HG03342 (cell line): ENCODE measurements at regions not wholly inside any gene's neighbourhood (a gene's known extent, or its start where the extent isn't known, plus 50 kb on each side); places are given as distances from the start of the nearest gene placed in this dataset.

Experiments used
- ATAC-seq: cut with Tn5 transposase; IDR thresholded peaks from one replicate; pipeline ENCODE4 v1.9.1; 2021; ENCODE audit warnings: mild to moderate bottlenecking, moderate library complexity; ENCODE audit not compliant: unreplicated experiment

DNA sequence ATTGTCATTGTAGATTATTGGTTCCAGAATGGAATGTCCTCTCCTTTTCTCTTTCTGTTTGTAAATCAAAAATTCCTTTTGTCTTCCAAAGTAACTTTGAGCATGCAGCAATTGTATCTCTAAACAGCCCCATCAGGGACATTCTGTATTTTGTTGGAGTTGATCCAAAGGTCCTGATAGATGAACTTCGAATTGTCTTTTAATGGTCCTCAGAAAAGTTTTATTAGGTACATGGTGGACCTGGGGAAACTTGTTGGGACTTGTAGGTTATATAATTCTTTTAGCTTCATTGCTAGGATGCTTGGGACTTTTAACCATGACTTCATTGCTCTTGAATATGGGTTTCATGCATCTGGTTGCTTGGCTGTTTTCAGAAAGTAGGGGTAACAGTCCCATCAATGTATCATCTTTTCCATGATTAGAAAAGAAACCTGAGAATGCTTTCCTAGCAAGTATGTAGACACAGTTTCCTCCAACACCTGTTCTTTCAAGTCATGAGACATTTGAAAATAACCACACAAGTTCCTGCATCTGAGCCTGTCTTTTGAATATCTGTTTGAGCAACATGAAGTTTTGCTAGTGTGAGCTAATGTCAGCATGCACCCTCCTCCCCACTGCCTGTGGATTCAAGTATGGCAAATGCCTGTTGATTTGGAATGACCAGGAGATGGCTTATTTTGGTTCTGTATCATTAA lies 413.1 kb downstream of the KCNRG start:
- ATAC-seq = no peak

DNA sequence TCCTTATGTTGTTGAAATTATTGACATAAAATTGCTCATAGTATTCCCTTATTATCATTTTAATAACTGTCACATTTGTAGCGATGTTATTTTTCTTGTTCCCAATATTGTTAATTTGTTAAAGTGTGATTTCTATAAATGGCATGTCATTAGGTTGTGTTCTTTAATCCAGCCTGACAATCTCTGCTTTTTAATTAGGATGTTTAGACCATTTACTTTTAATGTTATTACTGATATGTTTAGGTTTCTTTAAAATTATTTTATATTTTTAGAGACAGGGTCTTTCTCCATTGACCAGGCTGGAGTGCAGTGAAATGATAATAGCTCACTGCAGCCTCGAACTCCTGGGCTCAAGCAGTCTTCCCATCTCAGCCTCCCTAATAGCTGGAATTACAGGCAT lies 408.5 kb downstream of the DLEU7 start:
- no peak for ATAC-seq

DNA sequence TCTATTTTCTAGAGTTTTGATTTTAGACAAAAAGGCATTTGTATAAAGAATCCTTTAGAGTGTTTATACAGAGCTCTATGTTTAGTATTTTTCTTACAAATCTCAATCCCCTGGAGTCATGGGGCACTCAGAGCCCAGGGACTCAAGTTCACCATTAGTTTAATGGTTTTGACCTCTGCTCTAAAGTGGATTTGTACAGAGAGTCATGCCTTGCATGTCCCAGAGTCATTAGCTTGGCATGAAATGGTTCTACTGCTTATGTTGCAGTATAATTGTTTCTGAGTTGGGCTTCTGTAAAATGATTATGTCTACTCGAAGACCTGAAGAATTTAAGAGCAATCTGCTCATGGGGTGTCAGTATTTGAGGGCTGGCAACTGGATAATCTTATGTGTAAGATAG lies 406.2 kb downstream of the DLEU7 start:
- no peak for ATAC-seq

DNA sequence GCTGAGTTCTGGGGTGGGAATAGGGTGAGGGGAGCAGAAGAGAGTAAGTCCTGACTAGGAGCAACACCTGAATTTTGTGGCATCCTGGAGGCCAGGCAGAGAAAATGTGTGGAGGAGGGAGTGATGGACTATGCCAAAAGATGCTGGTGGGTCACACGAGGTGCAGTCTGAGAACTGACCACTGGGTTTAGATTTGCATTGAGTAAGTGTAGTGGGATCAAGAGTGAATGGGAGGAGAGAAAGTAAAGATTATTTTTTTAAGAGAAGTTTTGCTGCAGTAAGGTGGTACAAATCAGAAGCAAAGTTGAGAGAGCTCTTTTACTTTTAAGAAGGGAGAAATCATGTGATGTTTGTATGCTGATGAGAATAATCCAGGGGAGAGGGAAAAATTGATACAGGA lies 405.1 kb downstream of the DLEU7 start:
- ATAC-seq = no peak

DNA sequence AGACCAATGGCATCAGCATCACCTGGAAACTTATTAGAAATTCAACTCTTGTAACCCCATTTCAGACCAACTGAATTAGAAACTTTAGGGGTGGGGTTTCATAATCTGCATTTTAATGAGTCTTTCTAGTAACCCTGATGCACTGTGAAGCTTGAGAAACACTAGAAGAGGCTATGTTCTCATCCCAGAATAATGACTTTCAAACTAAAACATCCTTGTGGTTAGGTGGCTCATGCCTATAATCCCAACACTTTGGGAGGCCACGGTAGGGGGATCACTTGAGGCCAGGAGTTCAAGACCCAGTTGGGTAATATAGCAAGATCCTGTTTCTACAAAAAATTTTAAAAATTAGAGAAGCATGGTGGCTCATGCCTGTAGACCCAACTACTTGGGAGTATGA lies 402.4 kb downstream of the DLEU7 start:
- no peak for ATAC-seq

DNA sequence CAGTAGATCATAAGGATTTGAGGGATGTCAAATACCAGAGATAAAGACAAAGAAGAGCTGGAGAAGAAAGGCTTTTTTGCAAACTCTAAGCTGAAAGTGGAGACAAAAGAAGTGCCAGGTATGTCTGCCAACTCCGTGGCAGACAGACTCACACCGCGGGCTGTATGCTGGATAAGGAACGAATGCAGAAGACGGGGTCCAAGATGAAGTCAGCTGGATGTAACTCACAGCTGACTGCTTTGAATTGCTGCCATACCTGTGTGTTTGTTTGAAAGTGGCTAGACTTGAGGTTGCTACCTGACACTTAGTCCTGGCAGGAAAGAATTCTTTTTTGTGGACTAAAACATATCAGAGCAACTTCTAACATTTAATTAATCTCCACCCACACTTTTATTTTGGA lies 398.8 kb downstream of the DLEU7 start:
- no peak for ATAC-seq

DNA sequence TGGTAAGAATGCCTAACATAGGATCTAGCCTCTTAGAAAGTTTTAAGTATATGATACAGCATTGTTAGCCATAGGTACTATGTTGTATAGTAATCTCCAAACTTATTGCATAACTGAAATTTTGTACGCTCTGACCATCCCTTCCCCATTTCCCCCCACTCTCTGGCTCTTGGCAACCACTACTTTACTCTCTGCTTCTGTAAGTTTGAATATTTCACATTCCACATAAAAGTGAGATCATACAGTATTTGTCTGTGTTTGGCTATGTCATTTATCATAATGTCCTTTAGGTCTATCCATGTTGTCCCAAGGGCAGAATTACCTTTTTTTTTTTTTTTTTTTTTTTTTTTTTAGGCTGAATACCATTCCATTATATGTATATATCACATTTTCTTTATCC lies 396.9 kb downstream of the DLEU7 start:
- no peak for ATAC-seq

DNA sequence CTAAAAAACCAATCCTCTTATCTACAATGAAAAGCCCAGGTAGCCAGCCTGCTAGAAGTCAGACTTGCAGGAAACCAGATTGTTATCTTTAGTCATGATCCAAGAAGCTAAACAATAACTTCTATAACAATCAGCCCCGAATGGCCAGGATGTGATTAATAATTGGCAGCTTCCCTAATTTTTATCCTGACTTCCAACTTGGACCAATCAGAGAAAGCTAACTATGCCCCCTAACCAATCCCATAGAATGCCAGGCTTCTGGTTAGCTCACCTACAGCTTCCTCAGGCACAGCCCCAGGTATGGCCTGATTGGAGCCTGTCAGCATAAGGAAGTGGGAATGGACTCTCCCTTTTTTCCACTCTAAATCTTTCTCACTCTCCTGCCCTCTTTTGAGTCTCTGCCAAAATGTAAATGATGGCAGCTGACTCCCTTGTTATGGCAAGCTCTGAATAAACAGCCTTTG lies 394.9 kb downstream of the DLEU7 start:
- ATAC-seq = no peak

DNA sequence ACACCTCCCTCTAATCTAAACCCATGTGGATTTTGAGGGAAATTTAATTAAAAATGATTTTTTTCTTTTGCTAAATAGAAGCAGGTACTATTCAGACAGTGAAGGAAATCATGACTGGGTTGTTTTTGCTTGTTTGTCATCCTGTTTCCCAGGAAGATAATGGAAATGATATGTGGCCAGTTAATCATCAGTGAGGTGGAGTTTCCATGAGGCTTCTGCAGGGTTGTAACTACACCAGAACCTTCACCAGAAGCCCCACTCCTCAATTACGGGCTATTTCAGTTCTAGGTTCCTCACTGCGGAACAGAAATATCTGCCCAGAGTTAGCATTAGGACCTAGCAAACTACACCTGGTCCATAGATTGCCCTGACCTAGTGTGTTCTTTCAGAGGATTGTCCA lies 394.0 kb downstream of the DLEU7 start:
- no peak for ATAC-seq

DNA sequence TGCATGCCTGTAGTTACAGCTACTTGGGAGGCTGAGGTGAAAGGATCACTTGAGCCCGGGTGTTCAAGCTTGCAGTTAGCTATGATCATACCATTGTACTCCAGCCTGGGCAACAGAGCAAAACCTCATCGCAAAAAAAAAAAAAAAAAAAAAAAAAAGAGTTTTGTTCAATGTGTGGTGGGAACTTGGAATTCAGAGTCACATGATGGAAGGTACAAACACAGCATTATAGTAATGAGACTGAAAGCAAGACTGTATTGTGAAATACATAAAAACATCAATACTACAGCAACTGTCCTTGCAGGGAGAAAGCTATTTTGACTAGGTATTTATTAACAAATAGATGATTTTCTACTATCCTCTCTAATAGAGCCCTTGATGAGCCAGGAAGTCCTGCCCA lies 393.2 kb downstream of the DLEU7 start:
- no peak for ATAC-seq

DNA sequence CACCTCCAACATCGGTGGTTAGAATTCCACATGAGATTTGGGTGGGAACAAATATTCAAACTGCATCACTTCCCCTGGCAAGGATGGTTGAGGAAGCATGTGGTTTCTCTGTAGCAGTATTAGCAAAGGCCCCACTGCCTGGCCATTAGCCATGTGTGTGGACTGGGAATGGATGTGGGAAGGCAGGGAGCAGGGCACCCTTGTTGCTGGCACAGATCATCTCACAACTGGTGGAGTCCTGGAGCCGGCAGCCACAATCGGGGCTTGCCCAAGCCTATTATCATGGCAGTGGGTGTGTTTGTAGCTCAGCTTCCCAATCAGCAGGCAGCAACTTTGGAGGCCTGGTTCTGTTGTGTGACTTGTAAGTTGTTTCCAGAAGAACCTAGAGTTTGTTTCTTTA lies 391.9 kb downstream of the DLEU7 start:
- ATAC-seq = no peak

DNA sequence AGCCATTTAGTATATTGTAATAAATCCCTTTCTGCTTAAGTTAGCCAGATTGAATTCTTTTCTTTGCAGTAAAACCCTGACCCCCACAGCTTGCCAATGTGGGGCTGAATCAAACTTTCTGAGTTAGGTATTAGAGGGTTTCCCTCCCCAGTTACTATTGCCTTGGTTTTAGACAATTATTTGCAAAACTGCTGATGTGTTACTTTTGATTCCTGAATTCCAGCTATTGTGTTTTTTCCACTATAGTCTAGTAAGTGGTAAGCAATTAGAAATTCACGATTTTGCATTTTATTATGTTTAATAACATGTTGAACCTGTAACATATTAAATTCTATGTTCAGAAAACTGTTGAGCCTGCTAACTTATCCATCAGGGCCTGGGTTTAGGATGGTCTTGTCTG lies 391.5 kb downstream of the DLEU7 start:
- ATAC-seq = no peak

DNA sequence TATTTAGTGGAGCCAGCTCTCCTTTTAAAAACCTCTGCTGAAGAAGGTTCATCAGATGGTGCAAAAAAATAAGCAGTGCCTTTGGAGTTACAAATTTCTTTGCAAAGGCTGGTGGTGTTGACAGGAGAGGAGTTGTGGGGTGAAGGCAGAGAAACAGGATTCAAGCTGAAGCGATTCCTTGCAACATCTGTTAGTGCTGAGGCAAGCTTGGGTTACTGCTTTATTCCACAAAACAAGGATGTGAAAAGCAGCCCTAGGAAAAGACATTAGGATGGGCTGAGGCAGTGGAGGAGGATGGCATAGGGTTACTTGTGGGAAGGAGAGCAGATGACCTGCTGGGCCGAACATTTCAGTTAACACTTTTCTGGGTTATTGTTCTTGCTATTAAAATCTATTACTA lies 390.7 kb downstream of the DLEU7 start:
- ATAC-seq = no peak

DNA sequence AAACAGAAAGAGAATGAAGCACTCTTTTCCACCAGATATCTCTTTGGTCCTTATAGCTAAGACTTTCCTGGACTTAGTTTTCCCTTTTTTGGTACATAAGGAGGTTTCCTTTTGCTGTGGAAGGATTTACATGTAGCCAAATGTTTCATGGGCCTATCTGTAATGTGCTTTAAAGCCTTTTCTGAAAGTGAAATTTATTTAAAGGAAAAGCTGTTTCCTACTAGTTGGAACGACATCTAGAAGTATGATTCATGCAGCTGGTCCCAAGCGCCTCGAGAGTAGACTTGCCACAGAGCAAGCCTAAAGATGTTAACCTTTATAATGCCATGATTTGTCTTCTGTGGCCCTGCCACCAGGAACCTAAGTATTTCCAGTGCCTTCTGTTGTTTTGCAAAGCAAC lies 390.3 kb downstream of the DLEU7 start:
- no peak for ATAC-seq

DNA sequence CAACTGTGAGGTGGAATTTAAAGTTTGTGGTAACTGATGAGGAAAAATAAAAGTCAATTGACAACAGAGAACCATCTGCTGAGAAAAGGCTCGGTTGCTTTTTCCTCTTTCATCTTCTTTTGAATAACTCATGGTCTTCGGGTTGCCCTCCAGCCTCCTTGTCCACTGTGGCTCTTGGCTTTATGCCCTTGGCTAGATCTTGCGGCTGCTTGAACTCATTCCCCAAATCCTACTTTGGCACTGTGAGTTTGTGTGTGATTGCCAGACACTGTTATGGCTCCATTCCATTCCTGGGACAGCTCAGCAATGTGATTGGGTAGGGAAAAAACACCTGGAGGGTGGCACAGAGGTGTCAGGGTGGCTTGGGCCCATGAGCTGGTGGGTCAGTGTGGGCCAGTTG lies 387.4 kb downstream of the DLEU7 start:
- no peak for ATAC-seq

DNA sequence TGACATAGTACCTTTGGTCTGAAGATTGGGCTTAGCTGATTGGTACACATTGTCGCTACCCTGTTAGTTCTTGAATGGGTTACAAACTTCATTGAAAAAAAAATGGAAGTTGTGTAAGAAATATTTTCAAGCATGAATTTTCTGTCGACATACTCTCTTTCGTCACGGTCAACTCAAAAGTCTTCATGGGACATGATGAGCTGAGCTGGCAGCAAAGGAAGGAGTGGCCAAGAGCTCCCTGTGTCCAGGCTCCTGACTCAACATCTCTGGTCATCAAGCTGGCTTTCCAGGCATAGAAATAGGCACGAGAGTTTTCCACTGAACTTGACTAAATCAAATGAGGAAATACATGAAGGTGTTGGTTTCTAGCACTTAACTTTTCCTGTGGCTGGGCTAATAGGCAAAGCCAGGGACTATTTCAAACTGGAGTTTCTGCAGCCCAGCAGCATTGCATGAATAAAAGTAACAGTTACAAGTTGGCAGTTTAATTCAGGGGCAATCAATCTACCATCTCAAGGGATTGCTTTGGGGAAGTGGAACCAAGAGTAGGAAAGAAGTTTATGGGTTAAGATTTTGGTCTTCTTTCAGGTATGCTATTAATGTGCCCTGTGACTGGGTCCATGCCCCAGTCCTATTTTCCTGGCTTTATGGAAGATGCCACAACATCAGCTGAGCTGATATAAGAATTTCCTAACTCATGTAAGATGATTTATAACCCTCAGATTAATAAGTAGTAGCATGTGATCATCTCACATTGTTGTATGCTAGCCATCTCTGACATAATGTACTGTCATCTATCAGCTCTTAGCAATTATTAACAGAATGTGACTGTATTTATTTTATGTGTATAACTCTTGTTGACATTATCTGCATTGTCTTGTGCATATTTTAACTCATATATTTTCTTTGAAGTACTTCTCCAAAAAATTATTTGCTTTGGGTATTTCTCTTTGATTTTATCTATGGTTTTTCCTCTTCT lies 385.8 kb downstream of the DLEU7 start:
- ATAC-seq = no peak

DNA sequence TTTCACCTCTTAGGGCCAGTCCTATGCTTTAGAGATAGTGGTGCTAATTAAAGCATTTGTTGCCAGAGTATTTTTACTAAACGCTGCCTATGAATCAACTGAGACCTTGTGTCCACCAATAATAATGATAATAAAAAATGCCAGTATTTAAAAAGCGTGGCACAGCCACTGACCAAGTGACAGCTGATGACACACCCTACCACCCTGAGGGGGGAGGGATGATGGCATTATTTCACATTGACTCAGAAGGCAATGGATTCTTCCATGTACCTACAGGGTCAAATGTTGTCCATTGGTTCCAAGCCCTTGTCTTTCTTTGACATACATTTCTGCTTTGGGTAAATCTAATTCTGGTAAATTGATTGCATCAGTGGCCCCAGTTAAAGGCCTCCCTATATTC lies 384.4 kb downstream of the DLEU7 start:
- no peak for ATAC-seq

DNA sequence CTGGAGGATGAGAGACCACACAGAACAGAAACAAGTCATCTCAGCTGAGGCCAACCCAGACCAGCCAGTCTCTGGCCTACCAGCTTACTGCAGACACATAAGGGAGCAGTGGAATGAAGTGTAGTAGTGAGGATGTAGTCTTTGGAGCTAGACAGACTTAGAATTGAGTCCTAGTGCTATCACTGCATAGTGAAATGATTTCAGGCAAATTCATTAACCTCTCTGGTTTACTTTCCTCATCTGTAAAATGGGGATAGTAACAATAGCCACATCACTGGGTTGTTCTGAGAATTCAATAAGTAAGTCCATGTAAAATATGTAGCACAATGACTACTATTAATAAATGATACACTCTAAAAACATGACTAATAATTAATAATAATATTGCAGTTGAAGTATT lies 383.8 kb downstream of the DLEU7 start:
- ATAC-seq = no peak

DNA sequence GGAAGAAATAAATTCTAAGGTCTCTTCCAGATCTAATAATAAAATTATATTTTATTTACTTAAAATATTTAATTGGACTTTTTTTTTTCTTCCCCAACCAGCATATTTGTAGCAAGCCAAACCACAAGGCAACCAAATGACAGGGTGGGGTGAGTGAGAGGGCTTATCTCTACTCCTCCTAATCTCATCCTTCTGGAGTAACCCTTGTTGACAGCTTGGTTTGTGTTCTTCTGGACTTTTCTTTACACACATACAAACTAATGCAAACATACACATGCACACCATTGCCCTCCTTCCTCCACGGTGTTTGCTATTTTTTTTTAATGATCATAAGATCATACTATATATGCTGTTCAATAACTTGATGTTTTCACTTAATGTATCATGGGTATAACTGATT lies 383.1 kb downstream of the DLEU7 start:
- no peak for ATAC-seq

DNA sequence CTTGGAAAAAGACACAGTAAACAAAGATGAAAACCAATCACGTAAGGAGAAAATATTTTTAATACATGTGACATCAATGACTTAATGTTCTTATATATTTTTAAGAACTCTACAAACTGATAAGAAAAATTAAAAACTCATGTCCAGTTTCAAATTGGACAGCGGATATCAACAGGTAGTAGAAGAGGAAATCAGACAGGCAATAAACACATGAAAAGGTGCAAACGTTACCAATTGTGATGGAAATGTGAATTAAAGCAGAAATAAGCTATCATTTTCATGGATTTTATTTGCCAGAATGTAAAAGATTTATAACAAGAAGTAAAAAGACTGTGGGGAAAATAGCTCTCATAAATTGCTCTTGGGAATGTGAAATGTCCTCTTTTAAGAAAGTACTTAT lies 382.3 kb downstream of the DLEU7 start:
- ATAC-seq = no peak

DNA sequence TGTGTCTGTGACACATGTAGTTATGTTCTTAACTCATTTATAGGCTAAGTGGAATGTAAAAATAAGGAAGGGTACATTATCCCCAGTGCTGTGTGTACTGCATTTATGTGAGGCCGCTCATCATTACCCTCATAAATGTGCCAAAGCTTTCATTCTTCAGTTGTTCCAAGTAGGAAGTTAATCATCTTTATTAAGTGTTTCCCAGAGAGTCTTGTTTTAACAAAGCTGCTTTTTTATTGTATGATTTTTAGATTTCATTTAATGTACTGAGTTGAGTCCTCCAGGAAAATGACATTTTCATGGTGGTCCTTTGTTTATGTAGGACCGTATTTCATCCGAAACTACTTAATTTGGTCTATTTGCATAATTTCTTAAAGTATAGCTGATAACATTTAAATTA lies 379.8 kb downstream of the DLEU7 start:
- no peak for ATAC-seq
